Skin epidermis (tissue), 12 donors: ENCODE measurements at regions not wholly inside any gene's neighbourhood (a gene's known extent, or its start where the extent isn't known, plus 50 kb on each side); places are given as distances from the start of the nearest gene placed in this dataset.
"Not testable (repeated sequence)": the region's sequence is repeated elsewhere in the genome, so short reads cannot be mapped to it uniquely, and the experiment has no call there.

ENCODE experiments used
- H3K27ac ChIP-seq, 21 experiments: fragments of 200-600 bp; sonication (generic) in 11 of 21; one replicate each; pipeline ENCODE4 v1.5.0; 2020; ENCODE audit warnings: mild to moderate bottlenecking in 3 of 21, inconsistent platforms in 2 of 21, moderate library complexity in 2 of 21
- H3K4me3 ChIP-seq, 7 experiments: fragments of 200-600 bp; sonication (generic) in 2 of 7; one replicate each; pipeline ENCODE4 v1.5.0; 2020; ENCODE audit warnings: inconsistent platforms in 2 of 7, mild to moderate bottlenecking in 2 of 7, moderate library complexity in 1 of 7

DNA sequence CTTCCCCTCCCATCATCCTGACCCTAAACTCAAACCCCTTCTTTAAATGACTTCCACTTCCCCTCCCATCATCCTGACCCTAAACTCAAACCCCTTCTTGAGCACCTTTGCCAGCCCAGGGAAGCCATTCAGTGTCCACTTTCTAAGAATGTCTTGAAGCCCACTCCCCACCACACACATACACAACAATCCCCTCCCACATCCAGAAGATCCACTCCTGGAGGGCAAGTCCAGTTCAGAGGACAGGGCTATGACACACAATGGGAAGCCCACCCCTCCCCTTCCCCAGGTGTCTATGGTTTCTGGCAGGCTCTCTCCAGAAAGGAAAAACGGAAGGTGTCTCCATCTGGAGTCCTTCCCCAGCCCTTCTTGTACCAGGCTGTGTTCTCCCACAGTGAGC is 117.1 kb downstream of the KCNA5 start:
- H3K27ac ChIP-seq: no peak overlapping the region

DNA sequence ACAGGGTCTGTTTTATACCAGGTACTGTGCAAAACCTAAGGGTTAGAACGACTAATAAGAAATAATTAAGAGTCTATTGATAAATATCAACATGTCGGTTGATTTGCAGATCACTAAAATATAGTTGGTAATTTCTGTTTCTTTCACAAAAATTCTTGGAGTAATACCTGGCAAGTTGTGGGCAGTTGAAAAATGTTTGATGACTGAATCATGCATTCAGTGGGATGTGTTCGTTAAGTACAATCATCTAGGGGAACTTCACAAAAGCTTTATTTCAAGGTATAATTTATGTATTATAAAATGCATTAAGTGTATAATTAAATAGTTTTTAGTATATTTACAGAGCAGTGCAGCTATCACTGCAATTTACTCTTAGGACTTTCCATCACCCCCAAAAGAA is 120.0 kb downstream of the KCNA5 start:
- H3K4me3 ChIP-seq: no peak overlapping the region

More for the DNA sequence above, 117.1 kb downstream of the KCNA5 start:
- H3K4me3 ChIP-seq: no peak overlapping the region

DNA sequence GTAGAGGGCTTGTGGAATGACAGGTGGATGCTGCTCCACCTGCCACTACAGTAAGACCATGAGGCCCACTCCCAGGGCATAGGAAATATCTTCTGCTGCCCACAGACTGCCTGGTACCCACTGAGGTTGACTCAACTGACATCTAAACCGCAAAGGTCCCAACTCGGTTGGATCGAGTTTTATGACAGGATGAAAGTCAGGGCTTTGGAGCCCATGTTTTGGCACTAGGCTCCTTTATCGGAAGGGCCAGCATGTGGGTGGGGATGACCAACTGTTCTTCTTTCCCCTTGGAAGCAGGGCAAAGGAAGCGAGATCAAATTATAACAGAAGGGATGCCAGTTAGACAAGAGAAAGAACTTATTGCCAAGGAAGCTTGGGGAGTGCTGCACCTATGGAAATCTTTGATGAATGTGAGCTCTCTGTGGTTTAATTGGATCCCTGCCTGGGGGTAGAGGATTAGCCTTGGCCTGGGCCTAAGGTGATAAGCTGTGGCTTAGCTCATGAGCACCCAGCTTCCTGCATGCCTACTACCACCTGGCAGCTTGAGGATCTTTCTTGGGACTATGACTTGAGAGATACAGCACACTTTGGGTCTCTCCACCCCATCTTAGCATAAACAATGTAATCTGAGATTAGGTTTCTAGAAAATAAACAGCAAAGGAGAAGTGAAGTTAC is 121.8 kb downstream of the KCNA5 start:
- H3K4me3 ChIP-seq: no peak overlapping the region
- no peak overlapping the region for H3K27ac ChIP-seq

More for the DNA sequence above, 120.0 kb downstream of the KCNA5 start:
- no peak overlapping the region for H3K27ac ChIP-seq

DNA sequence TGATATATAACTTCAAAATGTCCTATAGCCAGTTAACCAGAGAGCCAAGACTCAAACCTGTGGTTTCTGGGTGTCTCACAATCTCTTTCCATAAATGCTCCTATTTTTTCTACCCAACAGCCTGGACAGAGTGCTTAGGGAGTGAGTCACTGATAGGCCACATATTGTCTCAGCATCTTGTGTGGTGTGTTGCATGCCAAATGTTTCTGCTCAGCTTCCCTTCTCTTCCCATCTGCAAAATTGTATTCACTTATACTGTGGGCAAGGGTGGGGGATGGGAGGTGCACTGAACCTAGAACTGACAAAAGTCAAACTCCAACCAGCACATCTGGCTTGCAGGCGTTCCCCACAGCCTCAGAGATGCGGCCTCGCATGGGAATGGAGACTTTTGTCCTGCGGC is 123.3 kb downstream of the KCNA5 start:
- Histone ChIP-seq H3K27ac (peak overlapping the region in 2 of 21 experiments; percentile 26 to 39), H3K4me3 (no peak overlapping the region)

GRCh38 chr12:5168148-5168547 is 124.5 kb downstream of the KCNA5 start:
- Histone ChIP-seq H3K4me3 (no peak overlapping the region), H3K27ac (no peak overlapping the region)

GRCh38 chr12:5170844-5171243 is 127.2 kb downstream of the KCNA5 start:
- Histone ChIP-seq H3K27ac (no peak overlapping the region), H3K4me3 (no peak overlapping the region)

- no peak overlapping the region for H3K4me3 ChIP-seq
- no peak overlapping the region for H3K27ac ChIP-seq
These were observed 128.0 kb downstream of the KCNA5 start for GRCh38 chr12:5171701-5172100.

DNA sequence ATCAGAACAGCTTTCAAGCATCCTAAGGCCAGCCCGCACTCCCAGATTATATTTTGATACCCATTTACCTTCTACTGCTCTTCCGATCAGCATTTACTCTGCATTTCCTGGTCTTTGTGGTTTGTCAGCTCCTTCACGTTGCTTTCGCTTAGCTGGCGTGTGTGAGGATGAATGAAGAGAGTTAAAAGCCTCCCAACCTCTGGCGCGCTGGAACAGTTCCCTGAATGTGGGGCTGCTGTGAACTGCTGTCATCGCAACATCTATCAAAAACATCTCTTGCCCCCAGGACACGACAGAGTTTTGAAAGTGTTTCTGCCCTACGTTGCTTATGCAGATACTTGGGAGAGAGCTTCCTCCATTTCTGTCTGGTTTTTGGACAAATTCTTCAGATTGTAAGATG is 129.2 kb downstream of the KCNA5 start:
- H3K27ac ChIP-seq: no peak overlapping the region
- no peak overlapping the region for H3K4me3 ChIP-seq

GRCh38 chr12:5173511-5174011 is 129.9 kb downstream of the KCNA5 start:
- Histone ChIP-seq H3K4me3 (no peak overlapping the region), H3K27ac (no peak overlapping the region)

- H3K27ac ChIP-seq, H3K4me3 ChIP-seq: not testable (repeated sequence)
These were observed 131.7 kb downstream of the KCNA5 start for GRCh38 chr12:5175415-5175814.

DNA sequence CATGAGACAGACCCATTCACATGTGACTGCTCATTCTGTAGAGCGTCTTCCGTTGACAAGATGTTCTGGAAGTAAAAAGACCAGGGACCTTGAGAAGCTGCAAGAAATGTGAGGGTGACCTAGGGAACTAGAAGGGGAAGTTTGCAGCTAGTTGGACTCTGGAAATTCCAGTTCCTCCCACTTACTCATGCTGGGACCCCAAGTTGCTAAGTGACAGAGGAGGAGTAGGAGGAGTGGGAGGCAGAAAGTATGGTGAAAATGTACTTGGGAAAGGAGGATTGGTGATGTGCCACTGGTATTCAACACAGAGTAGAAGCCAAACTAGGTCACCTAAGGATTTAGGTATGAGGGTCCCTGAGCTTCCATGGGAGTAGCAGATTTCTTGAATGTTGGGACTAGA is 132.4 kb downstream of the KCNA5 start:
- Histone ChIP-seq H3K4me3 (no peak overlapping the region), H3K27ac (no peak overlapping the region)

GRCh38 chr12:5177096-5177495 is 133.4 kb downstream of the KCNA5 start:
- Histone ChIP-seq H3K4me3 (no peak overlapping the region), H3K27ac (no peak overlapping the region)

GRCh38 chr12:5177731-5178130 is 134.1 kb downstream of the KCNA5 start:
- no peak overlapping the region for H3K27ac ChIP-seq
- H3K4me3 ChIP-seq: no peak overlapping the region

DNA sequence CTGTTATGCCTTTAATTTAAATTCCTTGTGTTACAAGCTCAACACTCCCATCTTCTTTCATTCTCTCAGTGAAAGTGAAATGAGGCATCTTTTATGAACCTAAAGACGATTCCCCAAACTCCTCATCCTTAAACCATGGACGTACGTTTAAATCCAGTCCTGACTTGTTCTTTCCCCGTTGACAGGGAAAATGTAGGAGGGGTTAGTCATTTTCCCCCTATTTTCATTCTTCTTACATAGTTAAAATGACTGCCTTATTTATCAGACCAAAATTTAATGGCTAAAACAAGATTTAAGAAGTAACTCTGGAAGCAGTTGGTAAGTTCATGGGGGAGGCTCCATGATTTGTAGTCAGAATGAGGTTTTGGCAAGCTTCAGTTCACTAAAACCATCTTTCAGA is 134.9 kb downstream of the KCNA5 start:
- no peak overlapping the region for H3K4me3 ChIP-seq
- H3K27ac ChIP-seq: no peak overlapping the region

DNA sequence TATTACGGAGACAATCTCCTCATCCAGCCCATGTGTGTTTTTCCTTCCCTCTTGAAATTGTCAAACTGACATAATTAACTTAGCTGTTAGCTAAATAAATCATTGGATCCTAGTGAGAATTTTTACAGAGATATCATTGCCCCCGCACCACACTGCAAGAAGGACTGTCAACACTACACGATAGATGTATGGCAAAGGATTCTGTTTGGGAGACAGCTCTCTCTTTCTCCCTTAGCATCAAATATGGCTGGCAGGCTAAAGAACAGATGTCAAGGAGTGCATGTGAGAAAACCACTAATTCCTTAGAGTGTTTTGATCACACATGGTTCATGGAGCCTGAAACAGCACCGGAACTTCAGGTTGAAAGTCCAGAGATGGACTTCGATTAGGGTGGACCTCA is 136.8 kb downstream of the KCNA5 start:
- no peak overlapping the region for H3K27ac ChIP-seq
- no peak overlapping the region for H3K4me3 ChIP-seq

- no peak overlapping the region for H3K27ac ChIP-seq
- H3K4me3 ChIP-seq: no peak overlapping the region
These were observed 140.5 kb downstream of the KCNA5 start for GRCh38 chr12:5184186-5184585.

- Histone ChIP-seq H3K4me3 (peak overlapping the region in 1 of 7 experiments; percentile 1), H3K27ac (no peak overlapping the region)
These were observed 141.9 kb downstream of the KCNA5 start for GRCh38 chr12:5185435-5186069.

GRCh38 chr12:5186715-5187114 is 143.0 kb downstream of the KCNA5 start:
- H3K27ac ChIP-seq: no peak overlapping the region
- H3K4me3 ChIP-seq: no peak overlapping the region

DNA sequence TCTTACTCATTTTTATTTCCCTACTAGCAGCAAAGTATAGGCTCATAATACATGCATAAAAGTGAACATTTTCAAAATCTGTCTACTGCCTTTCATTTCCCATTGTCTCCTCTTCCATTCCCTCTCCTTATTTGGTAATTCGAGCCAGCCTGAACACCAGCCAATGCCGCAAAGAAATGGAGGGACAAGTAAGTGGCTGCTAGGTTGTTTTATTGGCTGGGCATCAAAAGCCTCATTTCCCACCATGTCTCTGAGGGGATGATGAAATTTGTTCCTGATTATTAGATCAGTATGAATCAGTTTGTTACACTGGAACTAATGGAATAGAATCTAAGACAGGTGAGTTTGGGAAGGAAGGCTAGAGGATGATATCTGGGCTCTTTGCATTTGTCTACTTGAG is 143.5 kb downstream of the KCNA5 start:
- no peak overlapping the region for H3K4me3 ChIP-seq
- no peak overlapping the region for H3K27ac ChIP-seq

DNA sequence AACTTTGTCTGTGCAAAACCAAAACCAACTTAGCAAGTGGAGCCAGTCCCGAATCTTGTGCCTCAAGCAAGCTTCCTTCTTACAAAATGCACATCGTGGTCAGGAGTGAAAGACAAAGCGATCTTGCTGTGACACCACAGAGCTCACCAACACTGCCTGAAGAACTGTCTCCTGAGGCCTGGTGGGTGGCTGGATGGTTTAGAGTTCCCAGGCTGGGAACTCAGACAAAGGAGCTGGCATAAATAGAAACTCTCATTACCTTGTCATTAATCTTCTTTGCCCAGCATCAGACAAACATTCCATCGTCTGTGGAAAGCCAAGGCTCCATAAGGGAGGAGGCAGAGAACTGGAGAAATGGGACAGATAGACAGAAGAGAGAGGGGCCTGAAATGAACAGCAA is 144.8 kb downstream of the KCNA5 start:
- Histone ChIP-seq H3K27ac (no peak overlapping the region), H3K4me3 (no peak overlapping the region)

- Histone ChIP-seq H3K27ac (no peak overlapping the region), H3K4me3 (no peak overlapping the region)
These were observed 145.5 kb downstream of the KCNA5 start for GRCh38 chr12:5189173-5189572.
